Transverse colon (tissue), 4 donors: ENCODE measurements at regions not wholly inside any gene's neighbourhood (a gene's known extent, or its start where the extent isn't known, plus 50 kb on each side); places are given as distances from the start of the nearest gene placed in this dataset.

Source experiments
- POLR2AphosphoS5 ChIP-seq, 3 donors: sonication (generic); formaldehyde crosslinking; IDR thresholded peaks; one replicate each; pipeline ENCODE4 v1.6.1; 2016; ENCODE audit warnings: antibody characterized with exemption in 3 of 3
- TF ChIP-seq, protein P1 (sequence below), 5 experiments: fragments of 200-600 bp in 3 of 5; fragments of 450-650 bp in 2 of 5; sonication (generic) in 3 of 5; IDR thresholded peaks; 1 replicate in 2 of 5; 2 replicates in 3 of 5; pipeline ENCODE4 v1.5.1; 2016 to 2017; ENCODE audit warnings: antibody characterized with exemption in 5 of 5, inconsistent platforms in 3 of 5, mild to moderate bottlenecking in 2 of 5, moderate library complexity in 1 of 5

DNA sequence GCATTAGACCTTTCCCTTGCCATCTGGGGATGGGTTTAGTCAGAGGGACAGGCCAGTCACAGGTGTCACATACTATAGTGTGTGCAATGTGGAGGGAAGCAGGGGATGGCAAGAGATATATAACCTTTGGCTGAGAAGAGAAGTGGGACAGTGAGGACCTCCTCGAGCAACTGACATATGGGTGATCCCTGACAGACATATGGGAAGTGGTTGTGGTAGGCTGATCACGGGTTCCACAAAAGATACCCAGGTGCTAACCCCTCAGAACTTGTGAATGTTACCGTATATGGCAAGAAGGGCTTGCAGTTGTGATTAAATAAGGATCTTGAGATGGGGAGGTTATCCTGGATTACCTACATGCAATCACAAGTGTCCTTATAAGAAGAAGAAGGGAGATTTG is 188.1 kb upstream of the MPHOSPH6 start:
- TF ChIP-seq, protein P1, sequence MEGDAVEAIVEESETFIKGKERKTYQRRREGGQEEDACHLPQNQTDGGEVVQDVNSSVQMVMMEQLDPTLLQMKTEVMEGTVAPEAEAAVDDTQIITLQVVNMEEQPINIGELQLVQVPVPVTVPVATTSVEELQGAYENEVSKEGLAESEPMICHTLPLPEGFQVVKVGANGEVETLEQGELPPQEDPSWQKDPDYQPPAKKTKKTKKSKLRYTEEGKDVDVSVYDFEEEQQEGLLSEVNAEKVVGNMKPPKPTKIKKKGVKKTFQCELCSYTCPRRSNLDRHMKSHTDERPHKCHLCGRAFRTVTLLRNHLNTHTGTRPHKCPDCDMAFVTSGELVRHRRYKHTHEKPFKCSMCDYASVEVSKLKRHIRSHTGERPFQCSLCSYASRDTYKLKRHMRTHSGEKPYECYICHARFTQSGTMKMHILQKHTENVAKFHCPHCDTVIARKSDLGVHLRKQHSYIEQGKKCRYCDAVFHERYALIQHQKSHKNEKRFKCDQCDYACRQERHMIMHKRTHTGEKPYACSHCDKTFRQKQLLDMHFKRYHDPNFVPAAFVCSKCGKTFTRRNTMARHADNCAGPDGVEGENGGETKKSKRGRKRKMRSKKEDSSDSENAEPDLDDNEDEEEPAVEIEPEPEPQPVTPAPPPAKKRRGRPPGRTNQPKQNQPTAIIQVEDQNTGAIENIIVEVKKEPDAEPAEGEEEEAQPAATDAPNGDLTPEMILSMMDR (IDR thresholded peaks at IDR 0.05) = no peak
- no peak for TF ChIP-seq POLR2AphosphoS5 (IDR thresholded peaks at IDR 0.05)
